ENCODE measurements at regions not wholly inside any gene's neighbourhood (a gene's known extent, or its start where the extent isn't known, plus 50 kb on each side); places are given as distances from the start of the nearest gene placed in this dataset.

- TF ChIP-seq CTCF (conservative IDR thresholded peaks at IDR 0.05; ENCODE audit: low read length) (no peak), EZH2phosphoT487 (IDR thresholded peaks at IDR 0.05; ENCODE audit: borderline replicate concordance, low read depth, low read length) (no peak)
Observed at GRCh38 chr12:88764781-88765480, 184.7 kb upstream of the KITLG start.
